22Rv1 (cell line): ENCODE measurements at regions not wholly inside any gene's neighbourhood (a gene's known extent, or its start where the extent isn't known, plus 50 kb on each side); places are given as distances from the start of the nearest gene placed in this dataset.

Experiments used
- CTCF ChIP-seq: fragments of 450-650 bp; IDR thresholded peaks from 2 replicates; pipeline ENCODE4 v1.5.1; 2017; ENCODE audit warnings: mild to moderate bottlenecking
- ZFX ChIP-seq: fragments of 450-650 bp; IDR thresholded peaks from 2 replicates; pipeline ENCODE4 v1.6.1; 2017; ENCODE audit warnings: antibody characterized with exemption, borderline replicate concordance

GRCh38 chr3:168981396-168981795, 682.1 kb downstream of the MECOM start:
- no peak for TF ChIP-seq CTCF
- no peak for TF ChIP-seq ZFX
